H1 (cell line): ENCODE measurements at regions not wholly inside any gene's neighbourhood (a gene's known extent, or its start where the extent isn't known, plus 50 kb on each side); places are given as distances from the start of the nearest gene placed in this dataset.

Experiments used
- CTCF ChIA-PET: fragments of 300-600 bp; sonication (Branson Sonifier 250); formaldehyde crosslinking; loops from one replicate; lab custom pipeline; 2021; ENCODE audit not compliant: partially characterized antibody; lab: Charles Lee
- POLR2A ChIA-PET: fragments of 300-600 bp; sonication (Branson Sonifier 250); formaldehyde crosslinking; loops from one replicate; lab custom pipeline; 2021; ENCODE audit warnings: inconsistent platforms; ENCODE audit not compliant: partially characterized antibody; lab: Charles Lee
- DNase-seq, 2 experiments: peaks; one replicate each; pipeline versions ENCODE4 v3.0.0 to v3.0.0-alpha.2; 2010 to 2022; ENCODE audit warnings: low spot score in 2 of 2, low read depth in 1 of 2, mixed read lengths in 1 of 2
- FAIRE-seq: peaks from 2 replicates; lab custom pipeline; 2011; peaks lifted over from hg19 to GRCh38; lab: Jason Lieb, UNC
- H2AFZ ChIP-seq: 2 replicates; pipeline ENCODE4 v1.8.1; 2012; ENCODE audit warnings: low read length, inconsistent platforms
- H2AK5ac ChIP-seq: 2 replicates; pipeline ENCODE4 v1.6.1; 2013; ENCODE audit warnings: low read depth, low read length
- H2BK120ac ChIP-seq: replicated peaks from 2 replicates; pipeline ENCODE3; 2013; ENCODE audit warnings: low read depth, low read length, inconsistent platforms
- H2BK12ac ChIP-seq: 2 replicates; pipeline ENCODE4 v1.6.1; 2013; ENCODE audit warnings: low read depth, low read length
- H2BK15ac ChIP-seq: 2 replicates; pipeline ENCODE4 v1.6.1; 2013; ENCODE audit warnings: low read length
- H2BK20ac ChIP-seq: 2 replicates; pipeline ENCODE4 v1.6.1; 2013; ENCODE audit warnings: low read length
- H2BK5ac ChIP-seq: 2 replicates; pipeline ENCODE4 v1.6.1; 2013; ENCODE audit warnings: low read depth, low read length
- H3K14ac ChIP-seq: 2 replicates; pipeline ENCODE4 v1.6.1; 2013; ENCODE audit warnings: inconsistent platforms; ENCODE audit not compliant: insufficient read length
- H3K18ac ChIP-seq: 2 replicates; pipeline ENCODE4 v1.6.1; 2013; ENCODE audit warnings: low read length; ENCODE audit errors: extremely low read depth
- H3K23ac ChIP-seq: 2 replicates; pipeline ENCODE4 v1.6.1; 2013; ENCODE audit warnings: inconsistent platforms; ENCODE audit not compliant: insufficient read length
- H3K23me2 ChIP-seq: 2 replicates; pipeline ENCODE4 v1.6.1; 2013; ENCODE audit warnings: low read depth, low read length
- H3K27ac ChIP-seq: 2 replicates; pipeline ENCODE4 v1.6.1; 2011; ENCODE audit warnings: low read depth, low read length, inconsistent platforms
- H3K27me3 ChIP-seq, 4 experiments: replicated peaks in 1 of 4; 1 replicate in 1 of 4; 2 replicates in 3 of 4; pipeline versions ENCODE4 v1.6.1 to v1.8.1; 2011 to 2013; ENCODE audit warnings: low read length in 3 of 4, mild to moderate bottlenecking in 3 of 4, inconsistent platforms in 2 of 4, mixed read lengths in 2 of 4, moderate library complexity in 1 of 4; ENCODE audit not compliant: control insufficient read depth in 3 of 4, insufficient read depth in 3 of 4; ENCODE audit errors: extremely low read depth in 1 of 4
- H3K36me3 ChIP-seq, 4 experiments: 2 replicates each; pipeline versions ENCODE4 v1.6.1 to v1.8.1; 2011 to 2013; ENCODE audit warnings: mild to moderate bottlenecking in 4 of 4, low read length in 3 of 4, moderate library complexity in 2 of 4, control low read depth in 1 of 4, inconsistent platforms in 1 of 4; ENCODE audit not compliant: insufficient read depth in 4 of 4, control insufficient read depth in 2 of 4
- H3K4ac ChIP-seq: replicated peaks from 2 replicates; pipeline ENCODE3; 2013; ENCODE audit warnings: low read length, low read depth, mixed read lengths, inconsistent platforms; ENCODE audit not compliant: insufficient read length
- H3K4me1 ChIP-seq, 4 experiments: replicated peaks in 1 of 4; 1 replicate in 1 of 4; 2 replicates in 3 of 4; pipeline versions ENCODE4 v1.6.1 to v1.8.1; 2011 to 2013; ENCODE audit warnings: low read length in 3 of 4, inconsistent platforms in 2 of 4, mixed read lengths in 1 of 4; ENCODE audit not compliant: insufficient read depth in 4 of 4, control insufficient read depth in 3 of 4
- H3K4me2 ChIP-seq, 2 experiments: 2 replicates each; pipeline versions ENCODE4 v1.6.1 to v1.8.1; 2011 to 2013; ENCODE audit warnings: low read depth in 2 of 2, low read length in 2 of 2, control low read depth in 1 of 2, inconsistent platforms in 1 of 2, mild to moderate bottlenecking in 1 of 2; ENCODE audit not compliant: insufficient read depth in 1 of 2
- H3K4me3 ChIP-seq, 4 experiments: fragments of 200-600, 300-600 bp in 1 of 4; sonication (generic), shearing (Covaris generic), sonication (Bioruptor Twin) in 1 of 4; 2 replicates each; pipeline versions ENCODE4 v1.5.1 to v1.8.1; 2011 to 2016; ENCODE audit warnings: low read length in 4 of 4, low read depth in 3 of 4, control low read depth in 2 of 4, inconsistent platforms in 2 of 4, mild to moderate bottlenecking in 2 of 4, mixed read lengths in 1 of 4, moderate library complexity in 1 of 4; ENCODE audit not compliant: insufficient read depth in 2 of 4; ENCODE audit errors: extremely low read depth in 1 of 4
- H3K56ac ChIP-seq: replicated peaks from 2 replicates; pipeline ENCODE3; 2013; ENCODE audit warnings: low read depth, mild to moderate bottlenecking, mixed read lengths, low read length, inconsistent platforms; ENCODE audit not compliant: insufficient read length
- H3K79me1 ChIP-seq: 2 replicates; pipeline ENCODE4 v1.6.1; 2013; ENCODE audit warnings: low read depth, low read length, control low read depth
- H3K79me2 ChIP-seq, 2 experiments: 2 replicates each; pipeline versions ENCODE4 v1.6.1 to v1.8.1; 2012 to 2013; ENCODE audit warnings: low read length in 2 of 2, mild to moderate bottlenecking in 2 of 2, inconsistent platforms in 1 of 2; ENCODE audit not compliant: insufficient read depth in 2 of 2, control insufficient read depth in 1 of 2
- H3K9ac ChIP-seq, 4 experiments: replicated peaks in 1 of 4; 1 replicate in 1 of 4; 2 replicates in 3 of 4; pipeline versions ENCODE4 v1.6.1 to v1.8.1; 2011 to 2013; ENCODE audit warnings: low read depth in 3 of 4, low read length in 3 of 4, control low read depth in 2 of 4, mild to moderate bottlenecking in 2 of 4, moderate library complexity in 2 of 4, inconsistent platforms in 1 of 4; ENCODE audit errors: extremely low read depth in 1 of 4
- H3K9me3 ChIP-seq, 2 experiments: 2 replicates each; pipeline versions ENCODE4 v1.6.1 to v1.8.1; 2012 to 2013; ENCODE audit warnings: mild to moderate bottlenecking in 2 of 2, moderate library complexity in 2 of 2, control low read depth in 1 of 2, inconsistent platforms in 1 of 2, low read depth in 1 of 2, low read length in 1 of 2, mixed read lengths in 1 of 2; ENCODE audit not compliant: insufficient read depth in 2 of 2
- H4K20me1 ChIP-seq, 2 experiments: replicated peaks in 1 of 2; 2 replicates each; pipeline versions ENCODE3 to v1.8.1; 2011 to 2013; ENCODE audit warnings: inconsistent platforms in 2 of 2, low read length in 2 of 2, mild to moderate bottlenecking in 1 of 2; ENCODE audit not compliant: insufficient read depth in 2 of 2, control insufficient read depth in 1 of 2
- H4K5ac ChIP-seq: 2 replicates; pipeline ENCODE4 v1.6.1; 2013; ENCODE audit warnings: low read length, low read depth, mixed read lengths, inconsistent platforms; ENCODE audit not compliant: insufficient read length
- H4K8ac ChIP-seq: 2 replicates; pipeline ENCODE4 v1.8.0; 2013; ENCODE audit warnings: mild to moderate bottlenecking, moderate library complexity, low read length, inconsistent platforms; ENCODE audit not compliant: insufficient read depth; ENCODE audit errors: extremely low read depth
- H4K91ac ChIP-seq: replicated peaks from 2 replicates; pipeline ENCODE3; 2013; ENCODE audit warnings: low read length, mixed read lengths, inconsistent platforms; ENCODE audit not compliant: insufficient read length
- ATF3 ChIP-seq: IDR thresholded peaks from 2 replicates; pipeline ENCODE4 v1.6.1; 2011; ENCODE audit warnings: low read depth, mild to moderate bottlenecking, low read length; ENCODE audit not compliant: insufficient read depth
- EZH2 ChIP-seq: fragments of 200-600 bp; sonication (generic); IDR thresholded peaks from 2 replicates; pipeline ENCODE4 v1.7.1; 2012; ENCODE audit warnings: low read depth, mild to moderate bottlenecking, moderate library complexity, low read length, inconsistent platforms; ENCODE audit not compliant: severe bottlenecking
- JUN ChIP-seq: IDR thresholded peaks from 2 replicates; pipeline ENCODE4 v1.6.1; 2011; ENCODE audit warnings: low read depth, mild to moderate bottlenecking, improper control_type of control experiment, low read length
- KDM5A ChIP-seq: fragments of 200-600 bp; IDR thresholded peaks from 2 replicates; pipeline ENCODE4 v1.7.1; 2012; ENCODE audit warnings: mild to moderate bottlenecking, low read length, inconsistent platforms, mixed read lengths
- POU5F1 ChIP-seq: IDR thresholded peaks from 2 replicates; pipeline ENCODE4 v1.6.1; 2011; ENCODE audit warnings: low read depth, mild to moderate bottlenecking, low read length, moderate library complexity
- SAP30 ChIP-seq: fragments of 300-600 bp; sonication (generic); IDR thresholded peaks from 2 replicates; pipeline ENCODE4 v1.7.1; 2012; ENCODE audit warnings: low read length, moderate library complexity, mild to moderate bottlenecking, inconsistent platforms; ENCODE audit not compliant: insufficient read depth, insufficient replicate concordance
- TAF1 ChIP-seq: IDR thresholded peaks from 2 replicates; pipeline ENCODE4 v1.6.1; 2011; ENCODE audit warnings: mild to moderate bottlenecking, low read depth, low read length
- TAF7 ChIP-seq: optimal IDR thresholded peaks from 2 replicates; pipeline ENCODE3; 2011; ENCODE audit warnings: low read depth, mild to moderate bottlenecking, inconsistent platforms, low read length, moderate library complexity, borderline replicate concordance
- TBP ChIP-seq: IDR thresholded peaks from 2 replicates; pipeline ENCODE4 v1.6.1; 2011; ENCODE audit warnings: low read depth, low read length, improper control_type of control experiment
- TCF12 ChIP-seq: IDR thresholded peaks from 2 replicates; pipeline ENCODE4 v1.6.1; 2011; ENCODE audit warnings: low read depth, mild to moderate bottlenecking, low read length
- WGBS, 2 experiments: shearing (Covaris generic) in 1 of 2; methylation state at CpG; one replicate each; pipeline versions ENCODE4 v1.1.6 to v1.1.7; 2013 to 2015; ENCODE audit warnings: low lambda C conversion rate in 2 of 2, mixed read lengths in 2 of 2, inconsistent platforms in 1 of 2, low coverage in 1 of 2, missing lambda C conversion rate in 1 of 2; ENCODE audit not compliant: insufficient replicate concordance in 2 of 2, insufficient coverage in 1 of 2, insufficient read length in 1 of 2; ENCODE audit errors: extremely low coverage in 1 of 2, missing lambda C conversion rate in 1 of 2; 5-methylcytosine and 5-hydroxymethylcytosine counted together

GRCh38 chr9:1909322-1909721, 105.8 kb upstream of the SMARCA2 start:
- Histone ChIP-seq H3K4ac (no peak overlapping the region), H4K91ac (no peak overlapping the region), H3K14ac (no peak overlapping the region), H2BK120ac (no peak overlapping the region), H2BK20ac (no peak overlapping the region), H4K20me1 (no peaks in the 10 kb centered on the region), H4K8ac (no peak overlapping the region)
- no peak for TF ChIP-seq KDM5A
- TF ChIP-seq POU5F1, result no peak
- no peak for TF ChIP-seq TCF12
- no peak for TF ChIP-seq SAP30
- TF ChIP-seq TAF7, result no peak
- no peak for TF ChIP-seq ATF3
- TF ChIP-seq JUN, result no peak
- no peak for TF ChIP-seq TBP
- no peak for TF ChIP-seq TAF1
- no peak for TF ChIP-seq EZH2
- TF ChIP-seq, all 59 proteins: peak for 0
- Histone ChIP-seq H3K4me1 (no peaks in the 10 kb centered on the region), H3K27me3 (no peaks in the 10 kb centered on the region), H4K5ac (no peak overlapping the region), H3K18ac (no peak overlapping the region), H2BK12ac (no peak overlapping the region), H3K79me1 (no peaks in the 10 kb centered on the region), H3K4me3 (no peak overlapping the region), H3K9me3 (0 out of 4 replicates have a peak, but pooled peaks cover 0 to 2% of the 10 kb centered on the region in 2 experiments), H3K36me3 (no peaks in the 10 kb centered on the region), H2AFZ (no peak overlapping the region), H2BK15ac (no peak overlapping the region), H2AK5ac (no peak overlapping the region), H3K23me2 (no peaks in the 10 kb centered on the region), H3K23ac (no peak overlapping the region), H3K9ac (no peak overlapping the region), H3K79me2 (no peaks in the 10 kb centered on the region), H3K27ac (no peak overlapping the region), H3K4me2 (no peak overlapping the region), H3K56ac (no peak overlapping the region), H2BK5ac (no peak overlapping the region)
- CTCF ChIA-PET, result interaction anchor here (2.1 kb wide), 1 partner anchor 10 kb away, joined by 7 read pairs; no protein-coding TSS in a partner anchor
- 81% methylated on average over 2 of the region's 2 CpGs; no CpG with 5 or more reads in 1 of the 2 experiments for WGBS, 2 experiments
- DNase-seq, result no peak
- POLR2A ChIA-PET, result no interaction called here
- no peak for FAIRE-seq
